Common myeloid progenitor, CD34-positive (primary cell): ENCODE measurements at regions not wholly inside any gene's neighbourhood (a gene's known extent, or its start where the extent isn't known, plus 50 kb on each side); places are given as distances from the start of the nearest gene placed in this dataset.

ENCODE experiments used
- CTCF ChIA-PET: fragments of 350-600 bp; sonication (Branson Sonifier 250); formaldehyde crosslinking; loops from one replicate; lab custom pipeline; 2021; ENCODE audit warnings: antibody characterized with exemption; lab: Charles Lee
- POLR2A ChIA-PET: fragments of 350-600 bp; sonication (Branson Sonifier 250); formaldehyde crosslinking; loops from one replicate; lab custom pipeline; 2021; ENCODE audit warnings: antibody characterized with exemption; lab: Charles Lee
- DNase-seq, 3 donors: peaks; one replicate each; pipeline versions ENCODE4 v3.0.0 to v3.0.0-alpha.2; 2013
- H3K27ac ChIP-seq, 2 experiments: 1 replicate in 1 of 2; 2 replicates in 1 of 2; pipeline ENCODE4 v1.7.0; 2013; ENCODE audit warnings: inconsistent platforms in 2 of 2, low read length in 2 of 2, mild to moderate bottlenecking in 2 of 2, low read depth in 1 of 2, moderate library complexity in 1 of 2; ENCODE audit not compliant: severe bottlenecking in 2 of 2, insufficient read depth in 1 of 2, poor library complexity in 1 of 2
- H3K27me3 ChIP-seq, 5 experiments: replicated peaks in 2 of 5; 1 replicate in 3 of 5; 2 replicates in 2 of 5; pipeline versions ENCODE4 v1.6.1 to v1.7.0; 2013; ENCODE audit warnings: low read length in 4 of 5, mild to moderate bottlenecking in 2 of 5, moderate library complexity in 2 of 5, inconsistent platforms in 1 of 5; ENCODE audit not compliant: insufficient read depth in 5 of 5, control insufficient read depth in 4 of 5
- H3K36me3 ChIP-seq, 4 experiments: 1 replicate in 2 of 4; 2 replicates in 2 of 4; pipeline versions ENCODE4 v1.6.1 to v1.7.0; 2013; ENCODE audit warnings: low read length in 3 of 4, control low read depth in 1 of 4, mild to moderate bottlenecking in 1 of 4; ENCODE audit not compliant: control insufficient read depth in 4 of 4, insufficient read depth in 4 of 4
- H3K4me1 ChIP-seq, 4 experiments: 1 replicate in 3 of 4; 2 replicates in 1 of 4; pipeline versions ENCODE4 v1.6.1 to v1.7.1; 2013; ENCODE audit warnings: low read length in 3 of 4, mild to moderate bottlenecking in 3 of 4, control low read depth in 1 of 4, inconsistent platforms in 1 of 4, moderate library complexity in 1 of 4; ENCODE audit not compliant: control insufficient read depth in 4 of 4, insufficient read depth in 4 of 4; ENCODE audit errors: control extremely low read depth in 1 of 4
- H3K4me3 ChIP-seq, 7 experiments: 1 replicate in 4 of 7; 2 replicates in 3 of 7; pipeline versions ENCODE4 v1.5.1 to v1.7.0; 2013; ENCODE audit warnings: mild to moderate bottlenecking in 7 of 7, low read length in 6 of 7, moderate library complexity in 6 of 7, inconsistent platforms in 2 of 7, low read depth in 2 of 7, control low read depth in 1 of 7; ENCODE audit not compliant: insufficient read depth in 4 of 7, control insufficient read depth in 1 of 7; ENCODE audit errors: extremely low read depth in 1 of 7
- H3K9me3 ChIP-seq, 5 experiments: 1 replicate in 4 of 5; 2 replicates in 1 of 5; pipeline versions ENCODE4 v1.6.1 to v1.7.1; 2013; ENCODE audit warnings: low read length in 4 of 5, mild to moderate bottlenecking in 2 of 5, inconsistent platforms in 1 of 5, low read depth in 1 of 5, moderate library complexity in 1 of 5; ENCODE audit not compliant: control insufficient read depth in 4 of 5, insufficient read depth in 2 of 5; ENCODE audit errors: control extremely low read depth in 1 of 5
- WGBS: methylation state at CpG from one replicate; pipeline ENCODE4 v1.1.5; 2013; ENCODE audit not compliant: insufficient coverage; 5-methylcytosine and 5-hydroxymethylcytosine counted together

DNA sequence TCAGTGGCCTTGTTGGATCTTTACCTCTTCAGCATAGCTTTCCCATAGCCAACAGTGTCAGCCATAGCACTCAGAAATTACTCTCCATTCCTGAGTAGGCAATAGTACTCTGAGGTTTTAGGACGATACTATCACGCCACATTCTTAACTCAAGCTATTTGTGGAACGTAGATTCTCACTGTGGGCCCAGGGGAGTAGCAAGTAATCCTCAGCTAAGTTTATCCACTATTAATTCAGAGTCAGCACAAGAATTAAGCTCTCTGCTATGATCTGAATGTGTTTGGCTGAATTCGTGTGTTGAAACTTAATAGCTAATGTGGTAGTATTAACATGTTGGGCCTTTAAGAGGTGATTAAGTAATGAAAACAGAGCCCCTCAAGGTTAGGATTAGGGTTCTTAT is 858.8 kb upstream of the NUDT12 start:
- 100% methylated on average over 3 of the region's 4 CpGs for WGBS
- Histone ChIP-seq H3K36me3 (no peaks in the 10 kb centered on the region), H3K4me1 (no peaks in the 10 kb centered on the region), H3K4me3 (no peak overlapping the region), H3K9me3 (no peaks in the 10 kb centered on the region), H3K27me3 (no peaks in the 10 kb centered on the region), H3K27ac (no peak overlapping the region)
- DNase-seq = no peak
- ChIA-PET CTCF (no interaction called here), POLR2A (no interaction called here)

DNA sequence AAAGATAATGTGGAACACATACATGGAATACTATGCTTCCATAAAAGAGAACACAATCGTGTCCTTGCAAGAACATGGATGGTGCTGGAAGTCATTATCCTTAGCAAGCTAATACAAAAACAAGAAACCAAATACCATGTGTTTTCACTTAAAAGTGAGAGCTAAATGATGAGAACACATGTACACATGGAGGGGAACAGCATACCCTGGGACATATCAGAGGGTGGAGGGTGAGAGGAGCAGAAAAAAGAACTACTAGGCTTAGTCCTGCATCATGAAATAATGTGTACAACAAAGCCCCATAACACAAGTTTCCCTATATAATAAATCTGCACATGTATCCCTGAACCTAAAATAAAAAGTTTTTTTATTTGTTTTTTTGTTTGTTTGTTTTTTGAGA is 855.5 kb upstream of the NUDT12 start:
- POLR2A ChIA-PET = no interaction called here

DNA sequence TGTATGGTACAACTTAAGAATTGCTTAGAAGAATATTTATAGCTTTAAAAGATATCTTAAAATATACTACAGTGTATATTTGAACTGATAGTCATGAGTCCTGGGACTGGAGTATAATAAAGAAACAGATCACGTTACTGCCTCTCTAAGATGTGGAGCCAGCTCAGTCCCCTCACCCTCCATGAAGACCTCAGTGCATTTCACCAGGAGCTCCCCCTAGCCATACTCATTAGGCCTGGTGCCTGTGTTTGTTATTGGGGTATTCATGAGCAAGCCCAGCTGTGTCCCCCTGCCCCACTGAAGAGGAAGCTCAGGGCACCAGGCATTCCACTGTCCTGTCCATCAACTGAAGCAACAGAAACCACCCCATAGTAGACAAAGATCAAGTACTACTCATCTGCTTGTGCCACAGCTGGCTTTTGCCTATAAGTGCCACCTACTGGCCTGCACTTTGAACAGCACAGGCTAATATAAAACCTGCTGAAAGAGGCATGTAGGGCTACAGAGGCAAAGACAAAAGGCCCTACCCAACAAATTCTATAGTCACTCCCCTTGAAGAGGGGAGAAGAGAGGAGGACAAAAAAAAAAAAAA is 850.2 kb upstream of the NUDT12 start:
- POLR2A ChIA-PET = no interaction called here

More for the DNA sequence above, 855.5 kb upstream of the NUDT12 start:
- no peaks in the 10 kb centered on the region for H3K4me1 ChIP-seq
- no peak overlapping the region for H3K4me3 ChIP-seq
- no peak overlapping the region for H3K27ac ChIP-seq
- no peak for DNase-seq
- H3K36me3 ChIP-seq = no peaks in the 10 kb centered on the region
- CTCF ChIA-PET = no interaction called here
- H3K9me3 ChIP-seq = no peaks in the 10 kb centered on the region
- H3K27me3 ChIP-seq = no peaks in the 10 kb centered on the region
- WGBS = no CpG with 5 or more reads among the region's 1 CpG

DNA sequence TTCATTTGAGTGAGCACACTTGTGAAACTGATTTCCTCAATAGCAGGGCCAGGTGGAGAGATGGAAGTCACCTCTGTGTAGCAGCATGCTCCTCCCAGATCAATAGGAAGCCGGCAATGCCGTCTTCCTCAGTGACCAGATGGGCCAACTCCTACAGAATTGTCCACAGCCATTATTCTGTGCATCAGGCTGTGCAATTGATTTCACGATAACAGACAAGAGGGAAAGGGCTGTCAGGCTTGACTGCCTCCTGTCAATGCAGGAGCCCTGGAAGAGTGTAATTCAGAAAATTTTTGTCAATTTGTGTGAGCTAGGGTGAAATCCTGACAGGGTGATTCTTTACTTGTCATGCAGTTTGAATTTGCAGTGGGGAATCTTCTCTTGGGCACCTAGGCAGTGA is 838.4 kb upstream of the NUDT12 start:
- ChIA-PET POLR2A (no interaction called here), CTCF (no interaction called here)
- no peaks in the 10 kb centered on the region for H3K36me3 ChIP-seq
- 100% methylated on average over 3 of the region's 3 CpGs for WGBS
- H3K27ac ChIP-seq = no peak overlapping the region
- no peaks in the 10 kb centered on the region for H3K9me3 ChIP-seq
- DNase-seq = no peak
- no peaks in the 10 kb centered on the region for H3K4me1 ChIP-seq
- no peaks in the 10 kb centered on the region for H3K27me3 ChIP-seq
- H3K4me3 ChIP-seq = no peak overlapping the region

More for the DNA sequence above, 850.2 kb upstream of the NUDT12 start:
- Histone ChIP-seq H3K27ac (no peak overlapping the region), H3K36me3 (no peaks in the 10 kb centered on the region), H3K9me3 (no peaks in the 10 kb centered on the region), H3K27me3 (no peaks in the 10 kb centered on the region), H3K4me3 (no peak overlapping the region), H3K4me1 (no peaks in the 10 kb centered on the region)
- CTCF ChIA-PET = interaction anchor here (1.1 kb wide), 1 partner anchor 51 kb away, joined by 4 read pairs; no protein-coding TSS in a partner anchor
- peak; percentile 1 to 30 (median 1) for DNase-seq
- WGBS = no CpG with 5 or more reads among the region's 1 CpG

DNA sequence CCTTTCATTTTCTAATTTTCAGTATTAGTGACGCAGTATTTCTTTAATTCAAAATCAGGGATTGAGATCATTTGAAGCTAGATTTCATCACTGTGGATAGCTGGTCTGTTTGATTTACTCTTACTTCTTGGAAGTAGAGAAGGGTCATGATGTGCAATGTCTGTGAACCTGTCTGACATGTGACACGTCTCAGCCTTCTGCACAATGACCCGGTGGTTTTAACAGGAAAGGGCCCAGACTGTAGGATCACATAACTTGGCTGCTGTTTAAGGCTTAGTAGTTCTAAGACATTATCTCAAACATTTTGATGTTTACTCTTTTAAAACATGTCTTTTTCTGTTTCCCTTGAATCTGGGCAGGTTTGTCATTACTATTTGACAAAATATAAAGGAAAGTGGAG is 823.3 kb upstream of the NUDT12 start:
- ChIA-PET CTCF (no interaction called here), POLR2A (no interaction called here)
- WGBS = 100% methylated on average over 1 of the region's 3 CpGs
- DNase-seq = no peak
- Histone ChIP-seq H3K27me3 (no peaks in the 10 kb centered on the region), H3K9me3 (no peaks in the 10 kb centered on the region), H3K36me3 (no peaks in the 10 kb centered on the region), H3K27ac (no peak overlapping the region), H3K4me3 (no peak overlapping the region), H3K4me1 (no peaks in the 10 kb centered on the region)

DNA sequence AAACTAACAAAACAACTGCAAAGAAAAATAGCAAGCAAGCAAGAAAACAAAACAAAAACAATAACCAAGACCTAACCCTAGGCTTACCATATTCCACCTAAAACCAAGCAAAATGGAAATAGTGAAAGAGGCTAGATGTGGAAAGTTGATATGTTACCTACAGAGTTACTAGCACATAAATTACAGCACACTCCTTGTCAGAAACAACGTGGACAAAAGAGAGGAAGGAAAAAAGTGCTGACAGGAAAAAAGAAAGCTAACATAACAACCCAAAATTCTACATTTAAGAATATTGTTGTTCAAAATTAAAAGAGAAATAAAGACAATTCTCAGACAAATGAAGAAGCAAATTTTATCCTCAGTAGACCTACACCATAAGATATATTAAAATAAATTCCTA is 812.8 kb upstream of the NUDT12 start:
- H3K9me3 ChIP-seq = no peaks in the 10 kb centered on the region
- H3K36me3 ChIP-seq = no peaks in the 10 kb centered on the region
- H3K4me1 ChIP-seq = peaks cover 0 to 9% (median 5%) of the 10 kb centered on the region in 4 experiments
- ChIA-PET POLR2A (no interaction called here), CTCF (no interaction called here)
- no peak overlapping the region for H3K27ac ChIP-seq
- WGBS = no CpG with 5 or more reads among the region's 1 CpG
- H3K27me3 ChIP-seq = no peaks in the 10 kb centered on the region
- no peak overlapping the region for H3K4me3 ChIP-seq
- no peak for DNase-seq

DNA sequence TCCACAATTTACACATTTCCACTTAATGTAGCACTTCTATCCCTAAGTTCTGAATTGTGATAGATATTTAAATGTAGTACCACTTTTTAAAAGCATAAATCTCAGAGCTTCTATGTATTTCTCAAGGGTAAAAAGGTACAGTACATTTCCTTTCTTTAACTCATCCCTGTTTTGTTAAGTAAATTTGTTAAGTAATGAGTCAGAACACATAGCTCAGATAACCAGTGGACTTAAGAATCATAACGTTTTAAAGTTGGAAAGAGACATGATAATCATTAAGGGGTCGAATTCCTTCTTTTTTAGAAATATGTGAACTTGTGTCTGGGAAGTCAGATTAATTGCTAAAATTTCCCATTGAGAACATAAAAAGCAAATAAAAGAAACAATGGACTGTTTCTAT is 810.2 kb upstream of the NUDT12 start:
- Histone ChIP-seq H3K27ac (no peak overlapping the region), H3K9me3 (no peaks in the 10 kb centered on the region), H3K4me1 (peaks cover 0 to 15% (median 5%) of the 10 kb centered on the region in 4 experiments), H3K27me3 (no peaks in the 10 kb centered on the region), H3K4me3 (no peak overlapping the region), H3K36me3 (no peaks in the 10 kb centered on the region)
- no peak for DNase-seq
- WGBS = no CpG with 5 or more reads among the region's 2 CpGs
- ChIA-PET CTCF (no interaction called here), POLR2A (no interaction called here)
